Ovary (tissue), 7 donors: ENCODE measurements at regions not wholly inside any gene's neighbourhood (a gene's known extent, or its start where the extent isn't known, plus 50 kb on each side); places are given as distances from the start of the nearest gene placed in this dataset.

ENCODE experiments used
- DNase-seq, 5 donors: peaks; one replicate each; pipeline ENCODE4 v3.0.0-alpha.2; 2019 to 2020
- H3K27ac ChIP-seq, 2 donors: fragments of 200-600 bp; one replicate each; pipeline versions ENCODE4 v1.5.1 to v1.8.0; 2019 to 2022
- H3K27me3 ChIP-seq: fragments of 200-600 bp; one replicate; pipeline ENCODE4 v1.8.0; 2022
- H3K36me3 ChIP-seq: fragments of 200-600 bp; sonication (generic); one replicate; pipeline ENCODE4 v1.5.1; 2019
- H3K4me1 ChIP-seq: one replicate; pipeline ENCODE4 v1.8.1; 2013; ENCODE audit warnings: mild to moderate bottlenecking, moderate library complexity; ENCODE audit not compliant: insufficient read depth
- H3K4me3 ChIP-seq: fragments of 200-600 bp; sonication (generic); one replicate; pipeline ENCODE4 v1.5.1; 2017
- H3K9me3 ChIP-seq, 2 donors: fragments of 200-600 bp in 1 of 2; sonication (generic) in 1 of 2; one replicate each; pipeline versions ENCODE4 v1.5.1 to v1.8.1; 2013 to 2019; ENCODE audit warnings: mild to moderate bottlenecking in 1 of 2, moderate library complexity in 1 of 2
- EP300 ChIP-seq: sonication (generic); formaldehyde crosslinking; IDR thresholded peaks from one replicate; pipeline ENCODE4 v1.6.1; 2017; ENCODE audit warnings: antibody characterized with exemption
- POLR2A ChIP-seq: fragments of 450-650 bp; IDR thresholded peaks from one replicate; pipeline ENCODE4 v1.6.1; 2017; ENCODE audit warnings: antibody characterized with exemption, mild to moderate bottlenecking, moderate library complexity
- WGBS, 3 donors: extraction: QIAGEN DNeasy Blood & Tissue Kit in 1 of 3; methylation state at CpG; one replicate each; pipeline versions ENCODE4 v1.1.5 to v1.1.7; 2013 to 2017; 5-methylcytosine and 5-hydroxymethylcytosine counted together
- intact Hi-C, 4 donors: fragments of 100-400 bp; cut with DNase I; formaldehyde crosslinking; loops; one replicate each; pipeline versions ENCODE4 v1.11.0 to v1.15.1; 2022 to 2023
- TF ChIP-seq, protein P1 (sequence below), 3 donors: fragments of 450-650 bp in 2 of 3; fragments of 200-600 bp in 1 of 3; IDR thresholded peaks; one replicate each; pipeline versions ENCODE4 v1.5.1 to v1.8.0; 2016 to 2022; ENCODE audit warnings: antibody characterized with exemption in 3 of 3, mild to moderate bottlenecking in 1 of 3
- donor health status: DM: no; HTN: no; CAD: no; lungs with moderate emphysema.
- donor health status: DM: no; HTN: no; CAD: no.
- donor health status: Bipolar disorder and iron deficiency.
- donor health status: DM: no; HTN: no; CAD: no.
- donor health status: DM: yes; HTN: yes; CAD: no.

DNA sequence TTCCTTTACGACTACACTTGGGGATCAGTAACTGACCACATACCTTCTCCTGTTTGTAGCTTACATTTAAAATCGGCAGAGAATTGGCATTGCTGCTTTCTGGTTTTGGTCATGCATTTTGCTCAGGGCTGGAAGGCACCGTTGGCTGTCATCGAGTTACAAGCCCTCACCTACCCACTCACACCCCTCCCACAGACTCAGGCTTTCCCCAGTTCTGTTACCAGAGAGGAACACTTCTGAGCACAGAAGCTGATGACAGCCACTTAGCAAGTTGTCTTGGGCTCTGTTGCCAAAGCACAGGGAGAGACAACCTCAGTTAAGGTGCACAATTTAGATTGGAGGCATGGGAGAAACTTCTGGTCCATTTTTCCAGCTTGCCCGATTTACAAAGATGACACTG lies 204.8 kb upstream of the TOPAZ1 start:
- Histone ChIP-seq H3K27me3 (no peaks in the 10 kb centered on the region), H3K9me3 (no peaks in the 10 kb centered on the region), H3K4me1 (no peaks in the 10 kb centered on the region), H3K27ac (no peak overlapping the region), H3K4me3 (no peak overlapping the region), H3K36me3 (no peaks in the 10 kb centered on the region)
- WGBS, 3 donors, result 67 to 79% (median 75%) methylated on average over 5 of the region's 5 CpGs
- intact Hi-C loops, result no loop called here
- TF ChIP-seq EP300, result no peak
- DNase-seq, result no peak

DNA sequence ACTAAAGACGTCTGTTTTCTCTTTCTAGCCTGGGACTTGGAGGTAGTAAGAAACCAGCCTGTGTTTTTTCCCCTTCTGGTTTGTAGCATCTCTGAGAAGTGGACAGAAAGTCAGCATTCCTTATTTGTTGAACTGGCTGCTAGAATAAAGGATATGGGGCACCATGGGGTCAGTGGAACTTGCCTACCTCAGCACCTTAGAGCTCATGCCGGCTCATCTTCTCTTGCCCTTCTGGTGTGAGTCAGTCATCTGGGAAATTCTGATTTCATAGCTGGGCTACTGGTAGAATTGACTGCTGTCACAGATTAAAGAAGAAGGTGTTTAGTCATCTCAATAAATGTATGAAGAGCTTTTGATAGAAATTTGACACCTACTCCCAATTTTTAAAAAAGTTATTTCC lies 202.7 kb upstream of the TOPAZ1 start:
- no peak overlapping the region for H3K4me3 ChIP-seq
- no peaks in the 10 kb centered on the region for H3K9me3 ChIP-seq
- intact Hi-C loops, result no loop called here
- no peaks in the 10 kb centered on the region for H3K27me3 ChIP-seq
- WGBS, 3 donors, result 72 to 83% (median 75%) methylated on average over 2 of the region's 2 CpGs
- no peak overlapping the region for H3K27ac ChIP-seq
- TF ChIP-seq POLR2A (no peak), EP300 (no peak)
- TF ChIP-seq, protein P1, sequence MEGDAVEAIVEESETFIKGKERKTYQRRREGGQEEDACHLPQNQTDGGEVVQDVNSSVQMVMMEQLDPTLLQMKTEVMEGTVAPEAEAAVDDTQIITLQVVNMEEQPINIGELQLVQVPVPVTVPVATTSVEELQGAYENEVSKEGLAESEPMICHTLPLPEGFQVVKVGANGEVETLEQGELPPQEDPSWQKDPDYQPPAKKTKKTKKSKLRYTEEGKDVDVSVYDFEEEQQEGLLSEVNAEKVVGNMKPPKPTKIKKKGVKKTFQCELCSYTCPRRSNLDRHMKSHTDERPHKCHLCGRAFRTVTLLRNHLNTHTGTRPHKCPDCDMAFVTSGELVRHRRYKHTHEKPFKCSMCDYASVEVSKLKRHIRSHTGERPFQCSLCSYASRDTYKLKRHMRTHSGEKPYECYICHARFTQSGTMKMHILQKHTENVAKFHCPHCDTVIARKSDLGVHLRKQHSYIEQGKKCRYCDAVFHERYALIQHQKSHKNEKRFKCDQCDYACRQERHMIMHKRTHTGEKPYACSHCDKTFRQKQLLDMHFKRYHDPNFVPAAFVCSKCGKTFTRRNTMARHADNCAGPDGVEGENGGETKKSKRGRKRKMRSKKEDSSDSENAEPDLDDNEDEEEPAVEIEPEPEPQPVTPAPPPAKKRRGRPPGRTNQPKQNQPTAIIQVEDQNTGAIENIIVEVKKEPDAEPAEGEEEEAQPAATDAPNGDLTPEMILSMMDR (IDR thresholded peaks at IDR 0.05), result no peak
- DNase-seq, result no peak
- no peaks in the 10 kb centered on the region for H3K36me3 ChIP-seq
- H3K4me1 ChIP-seq, result no peaks in the 10 kb centered on the region

DNA sequence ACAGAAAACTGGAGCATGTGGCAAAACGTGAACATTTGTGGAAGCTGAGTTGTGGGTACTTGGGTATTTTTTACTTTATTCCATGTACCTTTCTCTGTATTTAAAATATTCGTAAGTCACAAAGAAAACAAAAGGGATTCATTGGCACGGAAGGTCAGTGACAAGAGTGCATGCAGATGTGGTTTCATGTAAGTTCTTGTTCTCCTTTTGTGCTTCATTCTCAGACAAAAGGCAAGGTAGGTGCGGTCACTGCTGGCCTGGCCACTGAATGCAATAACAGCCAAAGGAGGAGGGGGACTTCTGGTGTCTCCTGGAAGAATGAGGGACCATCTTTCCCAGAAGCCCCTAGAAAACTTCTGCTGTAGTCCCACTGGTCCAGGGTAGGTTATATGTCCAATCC lies 200.0 kb upstream of the TOPAZ1 start:
- no peaks in the 10 kb centered on the region for H3K36me3 ChIP-seq
- no peaks in the 10 kb centered on the region for H3K27me3 ChIP-seq
- no peak for DNase-seq
- intact Hi-C loops, result no loop called here
- no peak overlapping the region for H3K4me3 ChIP-seq
- no peaks in the 10 kb centered on the region for H3K9me3 ChIP-seq
- TF ChIP-seq POLR2A, result no peak
- TF ChIP-seq, protein P1 (IDR thresholded peaks at IDR 0.05), result no peak
- no peak for TF ChIP-seq EP300
- H3K27ac ChIP-seq, result no peak overlapping the region
- WGBS, 3 donors, result 61 to 87% (median 75%) methylated on average over 4 of the region's 4 CpGs
- H3K4me1 ChIP-seq, result no peaks in the 10 kb centered on the region

DNA sequence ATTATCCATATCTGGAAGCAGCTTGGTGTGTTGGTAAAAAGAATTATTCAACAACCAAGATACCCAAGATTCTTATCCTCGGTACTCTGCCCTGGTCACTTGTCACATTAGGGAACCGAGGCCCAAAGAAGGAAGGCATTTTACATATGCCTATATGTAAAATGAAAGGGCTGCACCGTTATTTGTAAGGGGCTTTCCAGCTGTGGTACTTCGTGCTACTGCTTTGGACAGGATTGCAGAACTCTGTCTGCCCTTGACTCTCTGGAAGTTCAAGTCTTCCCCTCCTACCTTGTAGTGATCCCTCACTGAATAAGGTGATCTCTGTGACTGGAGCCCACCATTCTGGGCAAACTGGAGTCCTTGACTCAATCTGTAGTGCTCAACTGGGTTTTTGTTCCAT lies 198.9 kb upstream of the TOPAZ1 start:
- DNase-seq, result no peak
- TF ChIP-seq EP300, result no peak
- no peak for TF ChIP-seq POLR2A
- TF ChIP-seq, protein P1 (IDR thresholded peaks at IDR 0.05), result no peak
- H3K27ac ChIP-seq, result no peak overlapping the region
- intact Hi-C loops, result no loop called here
- no peaks in the 10 kb centered on the region for H3K4me1 ChIP-seq
- no peaks in the 10 kb centered on the region for H3K27me3 ChIP-seq
- H3K36me3 ChIP-seq, result no peaks in the 10 kb centered on the region
- H3K4me3 ChIP-seq, result no peak overlapping the region
- WGBS, 3 donors, result 73 to 75% (median 74%) methylated on average over 4 of the region's 4 CpGs
- H3K9me3 ChIP-seq, result no peaks in the 10 kb centered on the region

DNA sequence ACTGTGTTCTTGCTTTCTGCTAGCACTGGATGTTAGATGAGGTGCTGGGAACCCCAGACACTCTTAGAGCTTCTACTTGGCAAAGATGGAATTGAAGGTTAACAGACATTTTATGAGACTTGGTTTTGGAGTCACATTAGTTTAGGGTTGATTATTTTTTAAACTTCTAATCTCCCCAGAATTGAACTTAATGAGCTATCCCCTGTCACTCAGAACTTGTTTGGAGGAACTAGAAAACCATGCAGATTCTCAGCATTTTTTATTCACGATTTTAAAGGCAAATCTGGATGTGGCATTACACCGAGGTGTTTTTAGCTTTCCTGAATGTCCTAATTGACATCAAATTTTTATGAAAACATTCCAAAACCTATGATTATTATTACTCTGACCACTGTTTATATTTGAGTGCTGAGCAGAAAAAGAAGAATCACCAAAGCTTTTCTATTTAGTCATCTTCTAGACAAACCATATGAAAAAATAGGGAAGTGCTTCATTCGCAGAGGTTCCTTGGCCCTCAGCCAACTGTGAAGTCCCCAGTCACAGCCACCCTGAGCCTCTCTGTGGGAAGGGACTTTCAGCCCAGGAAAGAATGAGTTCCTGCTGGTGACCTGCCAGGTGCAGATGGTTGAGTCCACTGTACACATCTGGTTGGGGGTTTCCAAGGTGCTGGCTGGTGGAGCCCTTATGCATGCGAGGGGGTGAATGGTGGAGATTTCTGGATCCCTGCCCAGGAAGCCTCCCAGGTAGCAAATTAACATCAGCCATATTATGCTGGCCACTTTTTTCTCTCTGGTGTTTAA lies 196.0 kb upstream of the TOPAZ1 start:
- intact Hi-C loops, result no loop called here
- no peak for DNase-seq

More for the DNA sequence above, 196.0 kb upstream of the TOPAZ1 start:
- 43 to 53% (median 44%) methylated on average over 4 of the region's 4 CpGs for WGBS, 3 donors
- TF ChIP-seq POLR2A, result no peak
- TF ChIP-seq, protein P1 (IDR thresholded peaks at IDR 0.05), result no peak
- no peak for TF ChIP-seq EP300
- Histone ChIP-seq H3K4me3 (no peak overlapping the region), H3K36me3 (no peaks in the 10 kb centered on the region), H3K9me3 (no peaks in the 10 kb centered on the region), H3K27ac (no peak overlapping the region), H3K27me3 (no peaks in the 10 kb centered on the region), H3K4me1 (no peaks in the 10 kb centered on the region)
